ENCODE measurements at regions not wholly inside any gene's neighbourhood (a gene's known extent, or its start where the extent isn't known, plus 50 kb on each side); places are given as distances from the start of the nearest gene placed in this dataset.

- H3K27ac ChIP-seq (ENCODE audit: low read depth, low read length) = no peak overlapping the region
- no peaks in the 10 kb centered on the region for H3K36me3 ChIP-seq (ENCODE audit: control insufficient read depth, insufficient read depth, low read length)
- H2AK5ac ChIP-seq (ENCODE audit: low read length) = no peak overlapping the region
- no peak overlapping the region for H2BK15ac ChIP-seq (replicated peaks; ENCODE audit: low read depth)
- no peaks in the 10 kb centered on the region for H3K27me3 ChIP-seq (ENCODE audit: insufficient read depth, low read length, poor library complexity)
- no peak overlapping the region for H4K5ac ChIP-seq (ENCODE audit: low read length)
- no peak overlapping the region for H3K9ac ChIP-seq (ENCODE audit: low read length)
- no peaks in the 10 kb centered on the region for H3K79me1 ChIP-seq (ENCODE audit: low read length)
- H3K4me3 ChIP-seq (ENCODE audit: low read length) = no peak overlapping the region
- H3K23ac ChIP-seq (ENCODE audit: low read length) = no peak overlapping the region
- no peak overlapping the region for H4K8ac ChIP-seq (ENCODE audit: low read depth, low read length)
- H3K4me2 ChIP-seq (ENCODE audit: low read length) = no peak overlapping the region
- no CpG with 5 or more reads among the region's 3 CpGs for WGBS (ENCODE audit: extremely low coverage, insufficient coverage, low lambda C conversion rate)
- DNase-seq = no peak
- H3K18ac ChIP-seq (ENCODE audit: low read length) = no peak overlapping the region
- H3K4ac ChIP-seq (ENCODE audit: low read depth, low read length) = no peak overlapping the region
- no peaks in the 10 kb centered on the region for H3K79me2 ChIP-seq (ENCODE audit: control insufficient read depth, insufficient read depth, low read length)
- H2BK5ac ChIP-seq (ENCODE audit: low read length) = no peak overlapping the region
- no peak overlapping the region for H2BK120ac ChIP-seq (ENCODE audit: low read depth, low read length)
- no peak overlapping the region for H3K56ac ChIP-seq (ENCODE audit: low read length)
- no peaks in the 10 kb centered on the region for H3K4me1 ChIP-seq (ENCODE audit: control insufficient read depth, low read depth, low read length)
Observed at GRCh38 chr11:42012271-42012670, 552.8 kb upstream of the LRRC4C start.

- Histone ChIP-seq H4K5ac (ENCODE audit: low read length) (no peak overlapping the region), H3K4ac (ENCODE audit: low read depth, low read length) (no peak overlapping the region), H3K9ac (ENCODE audit: low read length) (no peak overlapping the region), H3K36me3 (ENCODE audit: control insufficient read depth, insufficient read depth, low read length) (no peaks in the 10 kb centered on the region), H2BK15ac (replicated peaks; ENCODE audit: low read depth) (no peak overlapping the region), H3K18ac (ENCODE audit: low read length) (no peak overlapping the region), H2BK120ac (ENCODE audit: low read depth, low read length) (no peak overlapping the region), H3K79me2 (ENCODE audit: control insufficient read depth, insufficient read depth, low read length) (no peaks in the 10 kb centered on the region), H3K4me3 (ENCODE audit: low read length) (no peak overlapping the region), H2AK5ac (ENCODE audit: low read length) (no peak overlapping the region), H3K79me1 (ENCODE audit: low read length) (no peaks in the 10 kb centered on the region), H3K4me2 (ENCODE audit: low read length) (no peak overlapping the region), H2BK5ac (ENCODE audit: low read length) (no peak overlapping the region), H4K8ac (ENCODE audit: low read depth, low read length) (no peak overlapping the region), H3K4me1 (ENCODE audit: control insufficient read depth, low read depth, low read length) (no peaks in the 10 kb centered on the region), H3K27me3 (ENCODE audit: insufficient read depth, low read length, poor library complexity) (no peaks in the 10 kb centered on the region), H3K27ac (ENCODE audit: low read depth, low read length) (no peak overlapping the region), H3K56ac (ENCODE audit: low read length) (no peak overlapping the region), H3K23ac (ENCODE audit: low read length) (no peak overlapping the region)
- WGBS (ENCODE audit: extremely low coverage, insufficient coverage, low lambda C conversion rate) = no CpG with 5 or more reads among the region's 6 CpGs
- DNase-seq = no peak
Observed at GRCh38 chr11:42013656-42014201, 554.3 kb upstream of the LRRC4C start.

- WGBS (ENCODE audit: extremely low coverage, insufficient coverage, low lambda C conversion rate) = no CpG with 5 or more reads among the region's 2 CpGs
- no peak overlapping the region for H3K27ac ChIP-seq (ENCODE audit: low read depth, low read length)
- H3K23ac ChIP-seq (ENCODE audit: low read length) = no peak overlapping the region
- H3K56ac ChIP-seq (ENCODE audit: low read length) = no peak overlapping the region
- H3K36me3 ChIP-seq (ENCODE audit: control insufficient read depth, insufficient read depth, low read length) = no peaks in the 10 kb centered on the region
- H3K18ac ChIP-seq (ENCODE audit: low read length) = no peak overlapping the region
- H2BK5ac ChIP-seq (ENCODE audit: low read length) = no peak overlapping the region
- H3K27me3 ChIP-seq (ENCODE audit: insufficient read depth, low read length, poor library complexity) = no peaks in the 10 kb centered on the region
- no peak overlapping the region for H2BK120ac ChIP-seq (ENCODE audit: low read depth, low read length)
- H3K79me1 ChIP-seq (ENCODE audit: low read length) = no peaks in the 10 kb centered on the region
- no peak overlapping the region for H3K4me3 ChIP-seq (ENCODE audit: low read length)
- no peaks in the 10 kb centered on the region for H3K4me1 ChIP-seq (ENCODE audit: control insufficient read depth, low read depth, low read length)
- no peak overlapping the region for H2AK5ac ChIP-seq (ENCODE audit: low read length)
- no peak overlapping the region for H4K5ac ChIP-seq (ENCODE audit: low read length)
- H3K4ac ChIP-seq (ENCODE audit: low read depth, low read length) = no peak overlapping the region
- no peak for DNase-seq
- H3K79me2 ChIP-seq (ENCODE audit: control insufficient read depth, insufficient read depth, low read length) = no peaks in the 10 kb centered on the region
- H4K8ac ChIP-seq (ENCODE audit: low read depth, low read length) = no peak overlapping the region
- no peak overlapping the region for H2BK15ac ChIP-seq (replicated peaks; ENCODE audit: low read depth)
- H3K4me2 ChIP-seq (ENCODE audit: low read length) = no peak overlapping the region
- no peak overlapping the region for H3K9ac ChIP-seq (ENCODE audit: low read length)
Observed at GRCh38 chr11:42021911-42022310, 562.5 kb upstream of the LRRC4C start.

GRCh38 chr11:42023267-42023666 lies 563.8 kb upstream of the LRRC4C start:
- H3K4me3 ChIP-seq (ENCODE audit: low read length) = no peak overlapping the region
- H2AK5ac ChIP-seq (ENCODE audit: low read length) = no peak overlapping the region
- no peak for DNase-seq
- H3K27me3 ChIP-seq (ENCODE audit: insufficient read depth, low read length, poor library complexity) = no peaks in the 10 kb centered on the region
- H3K23ac ChIP-seq (ENCODE audit: low read length) = no peak overlapping the region
- no peak overlapping the region for H2BK120ac ChIP-seq (ENCODE audit: low read depth, low read length)
- no peak overlapping the region for H3K4me2 ChIP-seq (ENCODE audit: low read length)
- no peak overlapping the region for H3K27ac ChIP-seq (ENCODE audit: low read depth, low read length)
- H2BK5ac ChIP-seq (ENCODE audit: low read length) = no peak overlapping the region
- H3K4ac ChIP-seq (ENCODE audit: low read depth, low read length) = no peak overlapping the region
- no peak overlapping the region for H3K9ac ChIP-seq (ENCODE audit: low read length)
- no peak overlapping the region for H2BK15ac ChIP-seq (replicated peaks; ENCODE audit: low read depth)
- no peaks in the 10 kb centered on the region for H3K4me1 ChIP-seq (ENCODE audit: control insufficient read depth, low read depth, low read length)
- H3K18ac ChIP-seq (ENCODE audit: low read length) = no peak overlapping the region
- H3K79me2 ChIP-seq (ENCODE audit: control insufficient read depth, insufficient read depth, low read length) = no peaks in the 10 kb centered on the region
- H3K79me1 ChIP-seq (ENCODE audit: low read length) = no peaks in the 10 kb centered on the region
- H4K5ac ChIP-seq (ENCODE audit: low read length) = no peak overlapping the region
- H3K36me3 ChIP-seq (ENCODE audit: control insufficient read depth, insufficient read depth, low read length) = no peaks in the 10 kb centered on the region
- no peak overlapping the region for H3K56ac ChIP-seq (ENCODE audit: low read length)
- H4K8ac ChIP-seq (ENCODE audit: low read depth, low read length) = no peak overlapping the region

- Histone ChIP-seq H3K56ac (ENCODE audit: low read length) (no peak overlapping the region), H4K5ac (ENCODE audit: low read length) (no peak overlapping the region), H3K4me1 (ENCODE audit: control insufficient read depth, low read depth, low read length) (no peaks in the 10 kb centered on the region), H3K9ac (ENCODE audit: low read length) (no peak overlapping the region), H3K18ac (ENCODE audit: low read length) (no peak overlapping the region), H3K79me1 (ENCODE audit: low read length) (no peaks in the 10 kb centered on the region), H3K36me3 (ENCODE audit: control insufficient read depth, insufficient read depth, low read length) (no peaks in the 10 kb centered on the region), H3K79me2 (ENCODE audit: control insufficient read depth, insufficient read depth, low read length) (no peaks in the 10 kb centered on the region), H2BK5ac (ENCODE audit: low read length) (no peak overlapping the region), H3K27ac (ENCODE audit: low read depth, low read length) (no peak overlapping the region), H2BK15ac (replicated peaks; ENCODE audit: low read depth) (no peak overlapping the region), H3K4ac (ENCODE audit: low read depth, low read length) (no peak overlapping the region), H3K4me3 (ENCODE audit: low read length) (no peak overlapping the region), H3K23ac (ENCODE audit: low read length) (no peak overlapping the region), H2AK5ac (ENCODE audit: low read length) (no peak overlapping the region), H4K8ac (ENCODE audit: low read depth, low read length) (no peak overlapping the region), H3K4me2 (ENCODE audit: low read length) (no peak overlapping the region), H3K27me3 (ENCODE audit: insufficient read depth, low read length, poor library complexity) (no peaks in the 10 kb centered on the region), H2BK120ac (ENCODE audit: low read depth, low read length) (no peak overlapping the region)
- no peak for DNase-seq
- WGBS (ENCODE audit: extremely low coverage, insufficient coverage, low lambda C conversion rate) = no CpG with 5 or more reads among the region's 4 CpGs
Observed at GRCh38 chr11:42025121-42025803, 565.8 kb upstream of the LRRC4C start.

GRCh38 chr11:42034826-42035225 lies 575.4 kb upstream of the LRRC4C start:
- Histone ChIP-seq H4K8ac (ENCODE audit: low read depth, low read length) (no peak overlapping the region), H3K27ac (ENCODE audit: low read depth, low read length) (no peak overlapping the region), H3K4me1 (ENCODE audit: control insufficient read depth, low read depth, low read length) (no peaks in the 10 kb centered on the region), H4K5ac (ENCODE audit: low read length) (no peak overlapping the region), H3K23ac (ENCODE audit: low read length) (no peak overlapping the region), H3K56ac (ENCODE audit: low read length) (no peak overlapping the region), H3K9ac (ENCODE audit: low read length) (no peak overlapping the region), H3K27me3 (ENCODE audit: insufficient read depth, low read length, poor library complexity) (no peaks in the 10 kb centered on the region), H2BK120ac (ENCODE audit: low read depth, low read length) (no peak overlapping the region), H3K79me2 (ENCODE audit: control insufficient read depth, insufficient read depth, low read length) (no peaks in the 10 kb centered on the region), H3K36me3 (ENCODE audit: control insufficient read depth, insufficient read depth, low read length) (no peaks in the 10 kb centered on the region), H3K79me1 (ENCODE audit: low read length) (no peaks in the 10 kb centered on the region), H2AK5ac (ENCODE audit: low read length) (no peak overlapping the region), H3K4me2 (ENCODE audit: low read length) (no peak overlapping the region), H3K18ac (ENCODE audit: low read length) (no peak overlapping the region), H2BK15ac (replicated peaks; ENCODE audit: low read depth) (no peak overlapping the region), H3K4me3 (ENCODE audit: low read length) (no peak overlapping the region), H3K4ac (ENCODE audit: low read depth, low read length) (no peak overlapping the region), H2BK5ac (ENCODE audit: low read length) (no peak overlapping the region)
- no peak for DNase-seq
